HEK293T (cell line): ENCODE measurements at regions not wholly inside any gene's neighbourhood (a gene's known extent, or its start where the extent isn't known, plus 50 kb on each side); places are given as distances from the start of the nearest gene placed in this dataset.

Experiments used
- CTBP1 ChIP-seq: fragments of 450-650 bp; IDR thresholded peaks from 2 replicates; pipeline ENCODE4 v1.6.1; 2016; ENCODE audit warnings: borderline replicate concordance
- FOXM1 ChIP-seq: fragments of 450-650 bp; IDR thresholded peaks from 2 replicates; pipeline ENCODE4 v1.6.1; 2017; ENCODE audit warnings: mild to moderate bottlenecking, borderline replicate concordance
- NFRKB ChIP-seq: fragments of 450-650 bp; IDR thresholded peaks from 2 replicates; pipeline ENCODE4 v1.6.1; 2016; ENCODE audit warnings: mild to moderate bottlenecking, moderate library complexity
- SUZ12 ChIP-seq: fragments of 450-650 bp; IDR thresholded peaks from 2 replicates; pipeline ENCODE4 v1.6.1; 2016; ENCODE audit warnings: mild to moderate bottlenecking
- ZNF384 ChIP-seq: fragments of 450-650 bp; IDR thresholded peaks from 2 replicates; pipeline ENCODE4 v1.6.1; 2016

DNA sequence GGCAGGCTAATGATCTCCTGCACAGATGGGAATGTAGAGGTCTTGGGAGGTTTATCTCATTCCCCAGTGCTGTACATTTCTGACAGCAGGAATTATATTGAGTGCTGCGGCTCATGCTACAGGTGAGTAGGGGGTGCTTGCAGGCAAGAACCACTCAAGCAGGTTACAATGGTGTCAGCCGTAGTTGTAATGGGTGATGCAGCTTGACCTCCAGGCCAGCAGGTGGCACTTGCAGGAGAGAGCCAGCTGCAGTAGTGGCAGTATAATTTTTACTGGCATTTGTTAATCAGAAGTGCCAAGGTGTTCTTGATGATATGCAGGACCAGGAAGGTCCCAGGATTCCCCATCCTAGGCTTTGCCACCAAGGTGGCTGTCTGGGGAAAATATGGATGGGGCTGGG, 759.6 kb upstream of the NDST4 start:
- TF ChIP-seq ZNF384 (no peak), CTBP1 (no peak), NFRKB (no peak), SUZ12 (no peak), FOXM1 (no peak)
